GM12878 (cell line): ENCODE measurements at regions not wholly inside any gene's neighbourhood (a gene's known extent, or its start where the extent isn't known, plus 50 kb on each side); places are given as distances from the start of the nearest gene placed in this dataset.

Experiments used
- ATAC-seq: fragments of 200-7000 bp; cut with Tn5 transposase; 3 replicates; pipeline ENCODE4 v1.9.1; 2020; ENCODE audit warnings: mild to moderate bottlenecking, moderate library complexity
- BruUV-seq: library from RNA; stranded (reverse); fragments of 400-500 nt; replicated peaks from 2 replicates; lab custom pipeline; 2021; lab: Mats Ljungman, UMichigan
- CTCF ChIA-PET: fragments of 300-600 bp; sonication (Branson Sonifier 250); formaldehyde crosslinking; extraction: SDS; loops from one replicate; lab custom pipeline; 2021; ENCODE audit warnings: inconsistent platforms; lab: Yijun Ruan, JAX
- POLR2A ChIA-PET: fragments of 350-600 bp; formaldehyde crosslinking; extraction: SDS; loops from one replicate; lab custom pipeline; 2021; ENCODE audit warnings: inconsistent platforms; lab: Charles Lee
- RAD21 ChIA-PET: fragments of 300-600 bp; sonication (Branson Sonifier 250); formaldehyde crosslinking; loops from one replicate; lab custom pipeline; 2023; ENCODE audit warnings: antibody characterized with exemption; ENCODE audit not compliant: unreplicated experiment; lab: Charles Lee
- SMC1A ChIA-PET: fragments of 300-600 bp; sonication (Branson Sonifier 250); formaldehyde crosslinking; loops from one replicate; lab custom pipeline; 2023; ENCODE audit not compliant: unreplicated experiment, uncharacterized antibody; lab: Charles Lee
- DNase-seq: peaks from one replicate; pipeline ENCODE4 v3.0.0-alpha.2; 2011; ENCODE audit warnings: low read depth, low spot score
- FAIRE-seq: peaks from 3 replicates; lab custom pipeline; 2011; peaks lifted over from hg19 to GRCh38; lab: Jason Lieb, UNC
- H2AFZ ChIP-seq: 2 replicates; pipeline ENCODE4 v1.6.0; 2011; ENCODE audit warnings: low read depth, low read length, control low read depth; ENCODE audit not compliant: control insufficient read depth
- H3K27ac ChIP-seq: 2 replicates; pipeline ENCODE4 v1.5.1; 2011; ENCODE audit warnings: control low read depth; ENCODE audit not compliant: control insufficient read depth, insufficient read depth
- H3K27me3 ChIP-seq, 2 experiments: replicated peaks in 1 of 2; 2 replicates each; pipeline versions ENCODE4 v1.6.0 to v1.6.1; 2011; ENCODE audit warnings: low read length in 1 of 2; ENCODE audit not compliant: control insufficient read depth in 2 of 2, insufficient read depth in 2 of 2
- H3K36me3 ChIP-seq, 2 experiments: 2 replicates each; pipeline ENCODE4 v1.5.1; 2011; ENCODE audit warnings: low read length in 1 of 2; ENCODE audit not compliant: control insufficient read depth in 2 of 2, insufficient read depth in 2 of 2
- H3K4me1 ChIP-seq: 2 replicates; pipeline ENCODE4 v1.6.1; 2011; ENCODE audit warnings: mild to moderate bottlenecking, low read length, moderate library complexity, mixed read lengths; ENCODE audit not compliant: control insufficient read depth, insufficient read depth
- H3K4me2 ChIP-seq: 2 replicates; pipeline ENCODE4 v1.6.0; 2011; ENCODE audit warnings: control low read depth; ENCODE audit not compliant: control insufficient read depth, insufficient read depth
- H3K4me3 ChIP-seq: fragments of 200-600 bp; sonication (generic); 2 replicates; pipeline ENCODE4 v1.5.1; 2016
- H3K79me2 ChIP-seq: 2 replicates; pipeline ENCODE4 v1.6.0; 2011; ENCODE audit warnings: low read length; ENCODE audit not compliant: control insufficient read depth, insufficient read depth
- H3K9ac ChIP-seq: 2 replicates; pipeline ENCODE4 v1.8.0; 2011; ENCODE audit warnings: low read length, control low read depth, mixed read lengths; ENCODE audit not compliant: control insufficient read depth, insufficient read depth
- H3K9me3 ChIP-seq: replicated peaks from 3 replicates; pipeline ENCODE4 v1.5.1; 2011; ENCODE audit warnings: mild to moderate bottlenecking, low read length; ENCODE audit not compliant: control insufficient read depth, insufficient read depth
- H4K20me1 ChIP-seq: 2 replicates; pipeline ENCODE4 v1.6.0; 2011; ENCODE audit not compliant: control insufficient read depth, insufficient read depth
- POLR2AphosphoS5 ChIP-seq: IDR thresholded peaks from 2 replicates; pipeline ENCODE4 v1.6.1; 2011; ENCODE audit warnings: mild to moderate bottlenecking, low read length, inconsistent platforms
- ZNF592 ChIP-seq: fragments of 450-650 bp; IDR thresholded peaks from 2 replicates; pipeline ENCODE4 v1.6.1; 2017; ENCODE audit warnings: mild to moderate bottlenecking, moderate library complexity
- WGBS: methylation state at CpG from one replicate; pipeline ENCODE4 v1.1.6; 2016; ENCODE audit warnings: low lambda C conversion rate; ENCODE audit not compliant: insufficient replicate concordance, insufficient coverage; ENCODE audit errors: missing lambda C conversion rate; 5-methylcytosine and 5-hydroxymethylcytosine counted together
- in situ Hi-C: fragments of 300-500 bp; cut with MboI; formaldehyde crosslinking; loops from 9 replicates; pipeline ENCODE4 v1.14.3; 2018; ENCODE audit warnings: mixed read lengths
- intact Hi-C: fragments of 100-400 bp; cut with micrococcal nuclease; formaldehyde crosslinking; loops from one replicate; pipeline ENCODE4 v1.14.2; 2022; ENCODE audit not compliant: unreplicated experiment
- TF ChIP-seq, protein P1 (sequence below): fragments of 450-650 bp; IDR thresholded peaks from 2 replicates; pipeline ENCODE4 v1.6.1; 2016; ENCODE audit warnings: mild to moderate bottlenecking

DNA sequence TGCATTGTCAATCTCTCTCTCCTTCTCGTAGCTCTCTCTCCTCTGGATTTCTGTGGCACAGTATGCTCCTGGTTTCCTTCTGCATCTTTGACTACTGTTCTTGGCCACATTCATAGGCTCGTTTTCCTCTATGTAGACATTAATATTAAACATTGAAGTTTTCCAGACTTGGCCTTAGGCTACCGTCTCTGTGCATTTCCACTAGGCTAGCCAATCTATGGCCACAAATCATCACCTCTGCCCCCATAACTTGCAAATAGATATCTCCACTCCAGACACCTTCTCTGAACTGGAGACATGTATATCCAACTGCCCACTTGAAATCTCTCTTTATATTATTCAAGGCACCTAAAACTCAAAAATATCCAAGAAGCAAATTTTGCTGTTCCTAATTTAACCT is 768.5 kb downstream of the TSN start:
- ATAC-seq: no peak
- Histone ChIP-seq H3K36me3 (no peaks in the 10 kb centered on the region), H3K4me1 (no peaks in the 10 kb centered on the region), H3K9me3 (no peaks in the 10 kb centered on the region), H3K4me2 (no peak overlapping the region), H2AFZ (no peak overlapping the region), H4K20me1 (no peaks in the 10 kb centered on the region)
- RAD21 ChIA-PET: no interaction called here
- TF ChIP-seq POLR2AphosphoS5 (no peak), ZNF592 (no peak)
- TF ChIP-seq, protein P1, sequence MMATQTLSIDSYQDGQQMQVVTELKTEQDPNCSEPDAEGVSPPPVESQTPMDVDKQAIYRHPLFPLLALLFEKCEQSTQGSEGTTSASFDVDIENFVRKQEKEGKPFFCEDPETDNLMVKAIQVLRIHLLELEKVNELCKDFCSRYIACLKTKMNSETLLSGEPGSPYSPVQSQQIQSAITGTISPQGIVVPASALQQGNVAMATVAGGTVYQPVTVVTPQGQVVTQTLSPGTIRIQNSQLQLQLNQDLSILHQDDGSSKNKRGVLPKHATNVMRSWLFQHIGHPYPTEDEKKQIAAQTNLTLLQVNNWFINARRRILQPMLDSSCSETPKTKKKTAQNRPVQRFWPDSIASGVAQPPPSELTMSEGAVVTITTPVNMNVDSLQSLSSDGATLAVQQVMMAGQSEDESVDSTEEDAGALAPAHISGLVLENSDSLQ: no peak
- TF ChIP-seq, all 136 proteins: peak for 0
- FAIRE-seq (no peak), DNase-seq (no peak)
- ChIA-PET CTCF (interaction anchor here (2.0 kb wide), 1 partner anchor 15 kb away, joined by 4 read pairs; no protein-coding TSS in a partner anchor), SMC1A (interaction anchor here (0.6 to 0.8 kb wide), 2 partner anchors 13 to 57 kb away, joined by 3 read pairs; no protein-coding TSS in a partner anchor), POLR2A (no interaction called here)
- 28% methylated on average over 3 of the region's 3 CpGs for whole genome bisulfite sequencing
- no peaks in the 10 kb centered on the region for H3K27me3 ChIP-seq
- in situ Hi-C loops (no loop called here), intact Hi-C loops (no loop called here)
- no peaks in the 10 kb centered on the region for H3K79me2 ChIP-seq
- no TSS peak for BruUV-seq
- H3K27ac ChIP-seq: no peak overlapping the region
- H3K9ac ChIP-seq: no peak overlapping the region
- H3K4me3 ChIP-seq: no peak overlapping the region
